H9 (cell line): ENCODE measurements at regions not wholly inside any gene's neighbourhood (a gene's known extent, or its start where the extent isn't known, plus 50 kb on each side); places are given as distances from the start of the nearest gene placed in this dataset.

Experiments
- DNase-seq: peaks from one replicate; pipeline ENCODE4 v3.0.0-alpha.2; 2017
- H2AFZ ChIP-seq: one replicate; pipeline ENCODE4 v1.6.1; 2013; ENCODE audit warnings: mild to moderate bottlenecking, low read length, control low read depth, moderate library complexity
- H2AK5ac ChIP-seq: 2 replicates; pipeline ENCODE4 v1.6.1; 2013; ENCODE audit warnings: low read length, control low read depth, mixed read lengths; ENCODE audit not compliant: insufficient read length
- H2BK120ac ChIP-seq: one replicate; pipeline ENCODE4 v1.6.1; 2013; ENCODE audit warnings: low read depth, mild to moderate bottlenecking, low read length, control low read depth, inconsistent platforms; ENCODE audit not compliant: poor library complexity, severe bottlenecking
- H2BK12ac ChIP-seq: 2 replicates; pipeline ENCODE4 v1.6.1; 2013; ENCODE audit warnings: low read length, control low read depth, mixed read lengths, low read depth; ENCODE audit not compliant: insufficient read length
- H2BK15ac ChIP-seq: 2 replicates; pipeline ENCODE4 v1.6.1; 2013; ENCODE audit warnings: low read depth, low read length, control low read depth
- H2BK20ac ChIP-seq: one replicate; pipeline ENCODE4 v1.6.1; 2013; ENCODE audit warnings: low read depth, mild to moderate bottlenecking, low read length, control low read depth, inconsistent platforms; ENCODE audit not compliant: poor library complexity, severe bottlenecking
- H2BK5ac ChIP-seq: 2 replicates; pipeline ENCODE4 v1.6.1; 2013; ENCODE audit warnings: low read length, control low read depth, mixed read lengths; ENCODE audit not compliant: insufficient read length
- H3K14ac ChIP-seq: 2 replicates; pipeline ENCODE4 v1.6.1; 2013; ENCODE audit warnings: low read length, control low read depth; ENCODE audit not compliant: insufficient read depth
- H3K18ac ChIP-seq: 2 replicates; pipeline ENCODE4 v1.6.1; 2013; ENCODE audit warnings: low read depth, mild to moderate bottlenecking, mixed read lengths, low read length, control low read depth; ENCODE audit not compliant: insufficient read length
- H3K23ac ChIP-seq: 2 replicates; pipeline ENCODE4 v1.6.1; 2013; ENCODE audit warnings: low read length, control low read depth, mixed read lengths, low read depth; ENCODE audit not compliant: insufficient read length
- H3K23me2 ChIP-seq: 2 replicates; pipeline ENCODE4 v1.6.1; 2013; ENCODE audit warnings: low read depth, mild to moderate bottlenecking, mixed read lengths, low read length, control low read depth; ENCODE audit not compliant: insufficient read length, poor library complexity, severe bottlenecking
- H3K27ac ChIP-seq: 2 replicates; pipeline ENCODE4 v1.5.1; 2013; ENCODE audit warnings: low read length, control low read depth, mixed read lengths, low read depth; ENCODE audit not compliant: insufficient read length
- H3K27me3 ChIP-seq: 2 replicates; pipeline ENCODE4 v1.6.1; 2013; ENCODE audit warnings: low read length, control low read depth, inconsistent platforms; ENCODE audit not compliant: insufficient read depth
- H3K4ac ChIP-seq: 2 replicates; pipeline ENCODE4 v1.6.1; 2013; ENCODE audit warnings: low read depth, mild to moderate bottlenecking, control low read depth, inconsistent platforms, low read length, moderate library complexity
- H3K4me1 ChIP-seq: 2 replicates; pipeline ENCODE4 v1.6.1; 2013; ENCODE audit warnings: low read length, control low read depth, inconsistent platforms; ENCODE audit not compliant: insufficient read depth
- H3K4me2 ChIP-seq: 2 replicates; pipeline ENCODE4 v1.6.1; 2013; ENCODE audit warnings: low read length, control low read depth, mixed read lengths; ENCODE audit not compliant: insufficient read length, insufficient read depth
- H3K56ac ChIP-seq: 2 replicates; pipeline ENCODE4 v1.6.1; 2013; ENCODE audit warnings: low read depth, mild to moderate bottlenecking, mixed read lengths, low read length, control low read depth; ENCODE audit not compliant: insufficient read length
- H3K79me1 ChIP-seq: 2 replicates; pipeline ENCODE4 v1.6.1; 2013; ENCODE audit warnings: low read depth, mild to moderate bottlenecking, moderate library complexity, low read length, control low read depth, inconsistent platforms; ENCODE audit not compliant: insufficient read depth, poor library complexity, severe bottlenecking
- H3K79me2 ChIP-seq: 2 replicates; pipeline ENCODE4 v1.6.1; 2013; ENCODE audit warnings: low read length, control low read depth, inconsistent platforms; ENCODE audit not compliant: insufficient read depth
- H3K9ac ChIP-seq: 2 replicates; pipeline ENCODE4 v1.6.1; 2013; ENCODE audit warnings: low read length, control low read depth, mixed read lengths; ENCODE audit not compliant: insufficient read length; ENCODE audit errors: extremely low read depth
- H3K9me3 ChIP-seq: one replicate; pipeline ENCODE4 v1.6.1; 2013; ENCODE audit warnings: low read depth, low read length, inconsistent platforms; ENCODE audit not compliant: control insufficient read depth
- H3T11ph ChIP-seq: one replicate; pipeline ENCODE4 v1.6.1; 2013; ENCODE audit warnings: mild to moderate bottlenecking, low read length, control low read depth, inconsistent platforms
- H4K20me1 ChIP-seq: one replicate; pipeline ENCODE4 v1.6.1; 2013; ENCODE audit not compliant: control insufficient read depth, insufficient read length, insufficient read depth
- H4K5ac ChIP-seq: 2 replicates; pipeline ENCODE4 v1.6.1; 2013; ENCODE audit warnings: low read depth, mild to moderate bottlenecking, mixed read lengths, low read length, control low read depth; ENCODE audit not compliant: insufficient read length
- H4K8ac ChIP-seq: replicated peaks from 2 replicates; pipeline ENCODE4 v1.6.1; 2013; ENCODE audit warnings: low read length, control low read depth, mixed read lengths, low read depth; ENCODE audit not compliant: insufficient read length
- H4K91ac ChIP-seq: 2 replicates; pipeline ENCODE4 v1.6.1; 2013; ENCODE audit warnings: low read depth, mild to moderate bottlenecking, moderate library complexity, mixed read lengths, low read length, control low read depth; ENCODE audit not compliant: insufficient read length
- H3K27ac Mint-ChIP-seq, 3 experiments: 2 replicates in 2 of 3; 3 replicates in 1 of 3; pipeline ENCODE4 v1.8.0; 2020 to 2021; ENCODE audit warnings: mixed read lengths in 3 of 3, mild to moderate bottlenecking in 1 of 3, moderate library complexity in 1 of 3
- H3K27me3 Mint-ChIP-seq: 2 replicates; pipeline ENCODE4 v1.8.0; 2021; ENCODE audit warnings: low read depth, mild to moderate bottlenecking, moderate library complexity, mixed read lengths
- H3K36me3 Mint-ChIP-seq, 3 experiments: 2 replicates in 2 of 3; 3 replicates in 1 of 3; pipeline ENCODE4 v1.8.0; 2020 to 2021; ENCODE audit warnings: low read depth in 3 of 3, mixed read lengths in 3 of 3; ENCODE audit not compliant: insufficient read depth in 1 of 3
- H3K4me1 Mint-ChIP-seq, 2 experiments: 2 replicates each; pipeline ENCODE4 v1.8.0; 2020; ENCODE audit warnings: mixed read lengths in 2 of 2
- H3K4me3 Mint-ChIP-seq, 2 experiments: 2 replicates in 1 of 2; 3 replicates in 1 of 2; pipeline ENCODE4 v1.8.0; 2020 to 2021; ENCODE audit warnings: mild to moderate bottlenecking in 2 of 2, mixed read lengths in 2 of 2, moderate library complexity in 1 of 2
- H3K9me3 Mint-ChIP-seq, 2 experiments: 2 replicates in 1 of 2; 3 replicates in 1 of 2; pipeline ENCODE4 v1.8.0; 2020; ENCODE audit warnings: mild to moderate bottlenecking in 2 of 2, mixed read lengths in 2 of 2, moderate library complexity in 1 of 2
- WGBS: extraction: QIAGEN DNeasy Blood & Tissue Kit; methylation state at CpG from one replicate; pipeline ENCODE4 v1.1.7; 2013; ENCODE audit warnings: missing lambda C conversion rate, low lambda C conversion rate, mixed read lengths; ENCODE audit not compliant: insufficient read length; ENCODE audit errors: extremely low coverage; 5-methylcytosine and 5-hydroxymethylcytosine counted together
- TF ChIP-seq, protein P1 (sequence below): fragments of 200-600 bp; sonication (generic); conservative IDR thresholded peaks from 3 replicates; pipeline ENCODE4 v1.8.0; 2021; ENCODE audit warnings: antibody characterized with exemption, mild to moderate bottlenecking

DNA sequence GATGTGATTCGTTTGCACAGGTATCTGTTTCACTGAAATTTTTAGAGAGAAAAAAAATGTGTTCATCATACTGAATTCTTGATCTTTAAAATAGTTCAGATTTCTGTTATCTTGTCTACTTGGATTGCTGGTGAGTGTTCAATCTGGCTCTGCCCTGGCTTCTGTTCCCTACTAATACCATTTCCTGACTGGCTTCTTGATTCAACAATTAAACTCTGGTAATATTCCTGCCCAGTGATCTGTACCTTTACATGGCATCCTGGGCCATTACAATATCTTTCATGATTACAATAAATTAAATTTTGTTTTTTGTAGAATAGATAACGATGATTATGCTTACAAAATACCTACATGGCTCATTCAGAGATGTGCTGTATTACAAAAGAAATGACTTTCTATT lies 1388.0 kb upstream of the TENM3 start:
- Histone ChIP-seq H4K91ac (no peak overlapping the region), H2AK5ac (no peak overlapping the region), H3K4ac (no peak overlapping the region), H2BK5ac (no peak overlapping the region), H3K23ac (no peak overlapping the region), H3K4me1 (peaks cover 4% of the 10 kb centered on the region; the same call in 1 of the 2 replicates), H3K14ac (no peak overlapping the region), H2BK12ac (no peak overlapping the region), H3K79me1 (no peaks in the 10 kb centered on the region), H3K23me2 (no peaks in the 10 kb centered on the region), H3K79me2 (no peaks in the 10 kb centered on the region), H3T11ph (no peak overlapping the region), H2BK120ac (no peak overlapping the region), H3K27me3 (no peaks in the 10 kb centered on the region), H2BK20ac (no peak overlapping the region), H3K18ac (no peak overlapping the region), H3K56ac (no peak overlapping the region), H3K9ac (no peak overlapping the region), H3K4me2 (no peak overlapping the region), H3K27ac (no peak overlapping the region), H4K5ac (no peak overlapping the region), H2BK15ac (no peak overlapping the region), H4K8ac (no peak overlapping the region), H2AFZ (no peak overlapping the region), H3K9me3 (no peaks in the 10 kb centered on the region), H4K20me1 (no peaks in the 10 kb centered on the region)
- H3K36me3 Mint-ChIP-seq, result peaks cover 0 to 2% (median 0%) of the 10 kb centered on the region in 3 experiments; a peak in 1 of 7 replicates
- no peak overlapping the region for H3K4me3 Mint-ChIP-seq
- no peak for DNase-seq
- WGBS, result no CpG with 5 or more reads among the region's 2 CpGs
- TF ChIP-seq, protein P1, sequence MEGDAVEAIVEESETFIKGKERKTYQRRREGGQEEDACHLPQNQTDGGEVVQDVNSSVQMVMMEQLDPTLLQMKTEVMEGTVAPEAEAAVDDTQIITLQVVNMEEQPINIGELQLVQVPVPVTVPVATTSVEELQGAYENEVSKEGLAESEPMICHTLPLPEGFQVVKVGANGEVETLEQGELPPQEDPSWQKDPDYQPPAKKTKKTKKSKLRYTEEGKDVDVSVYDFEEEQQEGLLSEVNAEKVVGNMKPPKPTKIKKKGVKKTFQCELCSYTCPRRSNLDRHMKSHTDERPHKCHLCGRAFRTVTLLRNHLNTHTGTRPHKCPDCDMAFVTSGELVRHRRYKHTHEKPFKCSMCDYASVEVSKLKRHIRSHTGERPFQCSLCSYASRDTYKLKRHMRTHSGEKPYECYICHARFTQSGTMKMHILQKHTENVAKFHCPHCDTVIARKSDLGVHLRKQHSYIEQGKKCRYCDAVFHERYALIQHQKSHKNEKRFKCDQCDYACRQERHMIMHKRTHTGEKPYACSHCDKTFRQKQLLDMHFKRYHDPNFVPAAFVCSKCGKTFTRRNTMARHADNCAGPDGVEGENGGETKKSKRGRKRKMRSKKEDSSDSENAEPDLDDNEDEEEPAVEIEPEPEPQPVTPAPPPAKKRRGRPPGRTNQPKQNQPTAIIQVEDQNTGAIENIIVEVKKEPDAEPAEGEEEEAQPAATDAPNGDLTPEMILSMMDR, result no peak
- H3K27ac Mint-ChIP-seq, result no peak overlapping the region
- H3K9me3 Mint-ChIP-seq, result peaks cover 3 to 9% of the 10 kb centered on the region in 2 experiments; a peak in 3 of 5 replicates
- peaks cover 12% of the 10 kb centered on the region in 2 experiments for H3K4me1 Mint-ChIP-seq
- no peaks in the 10 kb centered on the region for H3K27me3 Mint-ChIP-seq
